IMR-90 (cell line): ENCODE measurements at regions not wholly inside any gene's neighbourhood (a gene's known extent, or its start where the extent isn't known, plus 50 kb on each side); places are given as distances from the start of the nearest gene placed in this dataset.
"Not testable (repeated sequence)": the region's sequence is repeated elsewhere in the genome, so short reads cannot be mapped to it uniquely, and the experiment has no call there.

Source experiments
- ATAC-seq: fragments of 200-7000 bp; cut with Tn5 transposase; 2 replicates; pipeline ENCODE4 v1.9.1; 2020; ENCODE audit warnings: low read depth, mild to moderate bottlenecking, moderate library complexity
- BruUV-seq: library from RNA; stranded (reverse); fragments of 400-500 nt; replicated peaks from 2 replicates; lab custom pipeline; 2021; lab: Mats Ljungman, UMichigan
- CTCF ChIA-PET: fragments of 300-600 bp; formaldehyde crosslinking; extraction: SDS; loops from one replicate; lab custom pipeline; 2021; ENCODE audit warnings: antibody characterized with exemption; lab: Yijun Ruan, JAX
- POLR2A ChIA-PET: fragments of 300-600 bp; sonication (Branson Sonifier 250); formaldehyde crosslinking; loops from one replicate; lab custom pipeline; 2022; ENCODE audit warnings: antibody characterized with exemption; ENCODE audit not compliant: unreplicated experiment; lab: Charles Lee
- DNase-seq: peaks from one replicate; pipeline ENCODE4 v3.0.0; 2013
- H2AFZ ChIP-seq: replicated peaks from 2 replicates; pipeline ENCODE3; 2013; ENCODE audit warnings: low read length, mild to moderate bottlenecking; ENCODE audit not compliant: poor library complexity
- H2AK5ac ChIP-seq: 2 replicates; pipeline ENCODE4 v1.6.1; 2013; ENCODE audit warnings: low read depth, low read length, inconsistent platforms
- H2AK9ac ChIP-seq: replicated peaks from 2 replicates; pipeline ENCODE3; 2013; ENCODE audit warnings: mild to moderate bottlenecking, low read depth, low read length, moderate library complexity; ENCODE audit not compliant: poor library complexity
- H2BK120ac ChIP-seq: 2 replicates; pipeline ENCODE4 v1.6.1; 2013; ENCODE audit warnings: low read depth, low read length, inconsistent platforms
- H2BK15ac ChIP-seq: 3 replicates; pipeline ENCODE4 v1.6.1; 2013; ENCODE audit warnings: low read depth, low read length, inconsistent platforms
- H2BK20ac ChIP-seq: 2 replicates; pipeline ENCODE4 v1.6.1; 2013; ENCODE audit warnings: low read depth, mild to moderate bottlenecking, inconsistent platforms, low read length, moderate library complexity
- H2BK5ac ChIP-seq: 2 replicates; pipeline ENCODE4 v1.6.1; 2013; ENCODE audit warnings: mild to moderate bottlenecking, low read depth, low read length, inconsistent platforms; ENCODE audit not compliant: poor library complexity, severe bottlenecking
- H3K14ac ChIP-seq: replicated peaks from 2 replicates; pipeline ENCODE4 v1.6.1; 2013; ENCODE audit warnings: low read depth, low read length, inconsistent platforms
- H3K18ac ChIP-seq: 2 replicates; pipeline ENCODE4 v1.6.1; 2013; ENCODE audit warnings: low read depth, low read length, control low read depth
- H3K23ac ChIP-seq: 2 replicates; pipeline ENCODE4 v1.6.1; 2013; ENCODE audit warnings: low read depth, low read length, inconsistent platforms
- H3K27ac ChIP-seq: 2 replicates; pipeline ENCODE4 v1.5.1; 2013; ENCODE audit warnings: mild to moderate bottlenecking, control low read depth, low read length; ENCODE audit not compliant: insufficient read depth
- H3K27me3 ChIP-seq: 2 replicates; pipeline ENCODE4 v1.6.1; 2013; ENCODE audit warnings: low read length; ENCODE audit not compliant: control insufficient read depth, insufficient read depth
- H3K36me3 ChIP-seq: 2 replicates; pipeline ENCODE4 v1.6.1; 2013; ENCODE audit warnings: low read length, mixed read lengths; ENCODE audit not compliant: control insufficient read depth, insufficient read depth
- H3K4ac ChIP-seq: 2 replicates; pipeline ENCODE4 v1.6.1; 2013; ENCODE audit warnings: low read depth, low read length, inconsistent platforms
- H3K4me1 ChIP-seq: 2 replicates; pipeline ENCODE4 v1.6.1; 2013; ENCODE audit warnings: low read length, mixed read lengths; ENCODE audit not compliant: control insufficient read depth, insufficient read depth
- H3K4me2 ChIP-seq: 2 replicates; pipeline ENCODE4 v1.6.1; 2013; ENCODE audit warnings: low read depth, mild to moderate bottlenecking, control low read depth, low read length, moderate library complexity
- H3K4me3 ChIP-seq: 2 replicates; pipeline ENCODE4 v1.5.1; 2013; ENCODE audit warnings: low read depth, mild to moderate bottlenecking, control low read depth, low read length, moderate library complexity; ENCODE audit not compliant: insufficient read depth
- H3K56ac ChIP-seq: 2 replicates; pipeline ENCODE4 v1.6.1; 2013; ENCODE audit warnings: low read length, inconsistent platforms; ENCODE audit not compliant: insufficient read depth; ENCODE audit errors: extremely low read depth
- H3K79me1 ChIP-seq, 2 experiments: 2 replicates each; pipeline ENCODE4 v1.6.1; 2013; ENCODE audit warnings: low read length in 2 of 2, inconsistent platforms in 1 of 2, low read depth in 1 of 2
- H3K9ac ChIP-seq: 2 replicates; pipeline ENCODE4 v1.6.1; 2013; ENCODE audit warnings: low read depth, low read length, control low read depth
- H3K9me1 ChIP-seq: 2 replicates; pipeline ENCODE4 v1.6.1; 2013; ENCODE audit warnings: low read length, inconsistent platforms; ENCODE audit not compliant: insufficient read depth
- H3K9me3 ChIP-seq: 2 replicates; pipeline ENCODE4 v1.6.1; 2013; ENCODE audit warnings: low read length; ENCODE audit not compliant: control insufficient read depth, insufficient read depth
- H4K20me1 ChIP-seq: 2 replicates; pipeline ENCODE4 v1.6.1; 2013; ENCODE audit warnings: low read length, inconsistent platforms; ENCODE audit not compliant: insufficient read depth
- H4K5ac ChIP-seq: 2 replicates; pipeline ENCODE4 v1.6.1; 2013; ENCODE audit warnings: mild to moderate bottlenecking, low read depth, low read length, control low read depth
- H4K8ac ChIP-seq, 2 experiments: 2 replicates each; pipeline ENCODE4 v1.6.1; 2013; ENCODE audit warnings: low read depth in 2 of 2, low read length in 2 of 2, control low read depth in 1 of 2, inconsistent platforms in 1 of 2
- H4K91ac ChIP-seq: 2 replicates; pipeline ENCODE4 v1.6.1; 2013; ENCODE audit warnings: low read depth, low read length, inconsistent platforms; ENCODE audit not compliant: insufficient read depth
- CHD1 ChIP-seq: IDR thresholded peaks from 2 replicates; pipeline ENCODE4 v1.6.1; 2012; ENCODE audit warnings: low read depth, low read length, improper control_type of control experiment
- MAFK ChIP-seq: IDR thresholded peaks from 2 replicates; pipeline ENCODE4 v1.6.1; 2012; ENCODE audit warnings: low read depth, low read length, improper control_type of control experiment
- SMC3 ChIP-seq: fragments of 150-350 bp; IDR thresholded peaks from 2 replicates; pipeline ENCODE4 v1.6.1; 2016; ENCODE audit warnings: low read depth, mild to moderate bottlenecking, antibody characterized with exemption, low read length, moderate library complexity
- WGBS, 2 experiments: methylation state at CpG; one replicate each; pipeline versions ENCODE4 v1.1.5 to v1.1.7; 2013; ENCODE audit warnings: missing lambda C conversion rate in 2 of 2; ENCODE audit not compliant: insufficient read length in 1 of 2; ENCODE audit errors: extremely low coverage in 2 of 2; 5-methylcytosine and 5-hydroxymethylcytosine counted together
- dilution Hi-C: fragments of 300-500 bp; cut with HindIII; formaldehyde crosslinking; loops from one replicate; pipeline ENCODE4 v1.14.3; 2018; ENCODE audit warnings: low sequenced_read_pairs; ENCODE audit not compliant: unreplicated experiment
- in situ Hi-C: fragments of 300-500 bp; cut with MboI; formaldehyde crosslinking; loops from 3 replicates; pipeline ENCODE4 v1.14.3; 2019; ENCODE audit warnings: low sequenced_read_pairs, inconsistent platforms, mixed read lengths
- intact Hi-C: fragments of 100-400 bp; cut with micrococcal nuclease; formaldehyde crosslinking; loops from 2 replicates; pipeline ENCODE4 v1.10.0; 2022

DNA sequence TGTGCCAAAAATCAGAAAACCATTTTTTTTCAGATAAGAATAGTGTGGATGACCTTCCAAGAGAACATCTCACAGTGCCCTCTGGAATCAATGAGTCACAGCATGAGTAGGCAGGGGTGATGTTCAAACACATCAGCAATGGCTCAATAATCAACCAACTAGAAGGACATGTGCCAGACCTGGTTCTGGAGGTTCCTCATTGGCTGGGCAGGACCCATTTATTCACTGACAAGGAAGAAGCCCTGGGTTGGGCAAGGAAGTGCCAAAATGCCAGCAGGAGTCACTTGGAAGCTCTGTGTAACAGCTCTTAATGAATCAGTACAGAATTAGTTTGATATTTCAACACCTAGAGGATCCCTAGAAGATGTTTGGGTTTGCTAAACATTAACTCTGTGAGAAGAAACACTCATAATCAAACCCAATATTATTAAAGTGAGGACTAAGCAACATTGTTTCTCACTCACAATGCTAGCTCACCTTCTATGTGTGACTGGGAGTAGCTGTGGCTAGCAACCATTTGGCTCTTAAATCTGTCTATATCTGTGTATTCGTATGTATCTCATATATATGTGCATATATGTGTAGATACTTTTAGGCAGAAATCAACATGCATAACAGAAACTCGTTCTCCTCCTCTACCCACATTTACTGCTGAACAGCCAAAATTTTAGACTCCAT is 72.3 kb upstream of the APBB1IP start:
- H3K36me3 ChIP-seq, result no peaks in the 10 kb centered on the region
- no peak overlapping the region for H3K4me2 ChIP-seq
- no peak for ATAC-seq
- H3K23ac ChIP-seq, result no peak overlapping the region
- no peak overlapping the region for H2BK5ac ChIP-seq
- H4K20me1 ChIP-seq, result no peaks in the 10 kb centered on the region
- H4K5ac ChIP-seq, result no peak overlapping the region
- no peak for DNase-seq
- H3K27me3 ChIP-seq, result no peaks in the 10 kb centered on the region
- TF ChIP-seq MAFK (no peak), CHD1 (no peak), SMC3 (no peak)
- H3K9me1 ChIP-seq, result no peaks in the 10 kb centered on the region
- ChIA-PET CTCF (no interaction called here), POLR2A (no interaction called here)
- H2AFZ ChIP-seq, result no peak overlapping the region
- H3K4me1 ChIP-seq, result no peaks in the 10 kb centered on the region
- intact Hi-C loops (no loop called here), dilution Hi-C loops (no loop called here), in situ Hi-C loops (no loop called here)
- peaks cover 8% of the 10 kb centered on the region for H3K9me3 ChIP-seq
- no peak overlapping the region for H4K8ac ChIP-seq
- H2AK5ac ChIP-seq, result no peak overlapping the region
- H2AK9ac ChIP-seq, result no peak overlapping the region
- no peak overlapping the region for H2BK120ac ChIP-seq
- no peak overlapping the region for H3K4ac ChIP-seq
- H3K18ac ChIP-seq, result no peak overlapping the region
- no TSS peak for BruUV-seq
- no peak overlapping the region for H3K56ac ChIP-seq
- H3K9ac ChIP-seq, result no peak overlapping the region
- no peak overlapping the region for H3K27ac ChIP-seq
- no peak overlapping the region for H4K91ac ChIP-seq
- H3K79me1 ChIP-seq, result no peaks in the 10 kb centered on the region
- H2BK20ac ChIP-seq, result no peak overlapping the region
- H2BK15ac ChIP-seq, result no peak overlapping the region
- no peak overlapping the region for H3K14ac ChIP-seq
- no peak overlapping the region for H3K4me3 ChIP-seq
- WGBS, 2 experiments, result no CpG with 5 or more reads among the region's 2 CpGs

DNA sequence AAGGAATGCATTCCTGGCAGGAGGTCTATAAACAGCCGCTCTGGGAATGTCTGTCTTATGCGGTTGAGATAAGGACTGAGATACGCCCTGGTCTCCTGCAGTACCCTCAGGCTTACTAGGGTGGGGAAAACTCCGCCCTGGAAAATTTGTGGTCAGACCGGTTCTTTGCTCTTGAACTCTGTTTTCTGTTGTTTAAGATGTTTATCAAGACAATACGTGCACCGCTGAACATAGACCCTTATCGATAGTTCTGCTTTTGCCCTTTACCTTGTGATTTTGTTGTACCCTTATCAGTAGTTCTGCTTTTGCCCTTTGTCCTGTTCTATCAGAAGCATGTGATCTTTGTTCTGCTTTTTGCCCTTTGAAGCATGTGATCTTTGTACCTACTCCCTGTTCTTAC is 71.1 kb upstream of the APBB1IP start:
- WGBS, 2 experiments, result 100% methylated on average over 1 of the region's 8 CpGs; no CpG with 5 or more reads in 1 of the 2 experiments
- CTCF ChIA-PET, H3K56ac ChIP-seq, H4K8ac ChIP-seq, intact Hi-C loops, H4K91ac ChIP-seq, H3K27ac ChIP-seq, POLR2A ChIA-PET, H3K4me3 ChIP-seq, DNase-seq, H3K18ac ChIP-seq, H3K4ac ChIP-seq, H2AK5ac ChIP-seq, H2BK120ac ChIP-seq, ATAC-seq, H3K9ac ChIP-seq, H3K14ac ChIP-seq, H3K4me2 ChIP-seq, H2BK20ac ChIP-seq, in situ Hi-C loops, H4K5ac ChIP-seq, H3K36me3 ChIP-seq, H2AK9ac ChIP-seq, H3K9me3 ChIP-seq, H2BK5ac ChIP-seq, H3K27me3 ChIP-seq, H4K20me1 ChIP-seq, H2AFZ ChIP-seq, H3K79me1 ChIP-seq, H2BK15ac ChIP-seq, H3K4me1 ChIP-seq, BruUV-seq, dilution Hi-C loops, H3K9me1 ChIP-seq, H3K23ac ChIP-seq: not testable (repeated sequence)
